Midbrain (tissue), 1 donor: ENCODE measurements at regions not wholly inside any gene's neighbourhood (a gene's known extent, or its start where the extent isn't known, plus 50 kb on each side); places are given as distances from the start of the nearest gene placed in this dataset.
"Not testable (repeated sequence)": the region's sequence is repeated elsewhere in the genome, so short reads cannot be mapped to it uniquely, and the experiment has no call there.

Experiments used
- DNase-seq: peaks from one replicate; lab custom pipeline; 2025; lab: John Stamatoyannopoulos, UW

GRCh38 chr6:14478381-14479225 is 361.0 kb downstream of the CD83 start:
- no peak for DNase-seq

GRCh38 chr6:14481946-14482345 is 364.4 kb downstream of the CD83 start:
- not testable (repeated sequence) for DNase-seq

- no peak for DNase-seq
Measured at GRCh38 chr6:14487625-14488024, 370.1 kb downstream of the CD83 start.

GRCh38 chr6:14488180-14488579 is 370.6 kb downstream of the CD83 start:
- no peak for DNase-seq

GRCh38 chr6:14489445-14489844 is 371.9 kb downstream of the CD83 start:
- no peak for DNase-seq

- DNase-seq: no peak
Measured at GRCh38 chr6:14498748-14499147, 381.2 kb downstream of the CD83 start.

- DNase-seq: no peak
Measured at GRCh38 chr6:14499309-14499708, 381.7 kb downstream of the CD83 start.

- no peak for DNase-seq
Measured at GRCh38 chr6:14499841-14500240, 382.3 kb downstream of the CD83 start.

GRCh38 chr6:14500809-14501208 is 383.2 kb downstream of the CD83 start:
- no peak for DNase-seq

GRCh38 chr6:14501240-14501639 is 383.7 kb downstream of the CD83 start:
- peak; percentile 36 for DNase-seq

GRCh38 chr6:14501914-14502313 is 384.3 kb downstream of the CD83 start:
- no peak for DNase-seq

GRCh38 chr6:14502551-14502950 is 385.0 kb downstream of the CD83 start:
- DNase-seq: no peak

GRCh38 chr6:14505401-14505800 is 387.8 kb downstream of the CD83 start:
- DNase-seq: no peak

GRCh38 chr6:14506656-14507246 is 389.2 kb downstream of the CD83 start:
- no peak for DNase-seq

- DNase-seq: no peak
Measured at GRCh38 chr6:14509120-14509519, 391.5 kb downstream of the CD83 start.

GRCh38 chr6:14510038-14510437 is 392.5 kb downstream of the CD83 start:
- no peak for DNase-seq

GRCh38 chr6:14511061-14511586 is 393.6 kb downstream of the CD83 start:
- DNase-seq: no peak

- DNase-seq: no peak
Measured at GRCh38 chr6:14512246-14512645, 394.7 kb downstream of the CD83 start.

GRCh38 chr6:14513496-14514393 is 396.2 kb downstream of the CD83 start:
- DNase-seq: no peak

- DNase-seq: no peak
Measured at GRCh38 chr6:14516956-14517355, 399.4 kb downstream of the CD83 start.

GRCh38 chr6:14517516-14518105 is 400.0 kb downstream of the CD83 start:
- no peak for DNase-seq
